IMR-90 (cell line): ENCODE measurements at regions not wholly inside any gene's neighbourhood (a gene's known extent, or its start where the extent isn't known, plus 50 kb on each side); places are given as distances from the start of the nearest gene placed in this dataset.

Experiments
- BHLHE40 ChIP-seq: fragments of 150-350 bp; IDR thresholded peaks from 2 replicates; pipeline ENCODE4 v1.6.1; 2016; ENCODE audit warnings: mild to moderate bottlenecking, low read depth, low read length
- MAFK ChIP-seq: IDR thresholded peaks from 2 replicates; pipeline ENCODE4 v1.6.1; 2012; ENCODE audit warnings: low read depth, low read length, improper control_type of control experiment
- MXI1 ChIP-seq: IDR thresholded peaks from 2 replicates; pipeline ENCODE4 v1.6.1; 2012; ENCODE audit warnings: low read depth, mild to moderate bottlenecking, low read length, moderate library complexity, borderline replicate concordance
- NFE2L2 ChIP-seq: fragments of 150-350 bp; IDR thresholded peaks from 2 replicates; pipeline ENCODE4 v1.6.1; 2016; ENCODE audit warnings: low read depth, mild to moderate bottlenecking, low read length
- POLR2A ChIP-seq: IDR thresholded peaks from 2 replicates; pipeline ENCODE4 v1.6.1; 2012; ENCODE audit warnings: mild to moderate bottlenecking, low read depth, low read length
- RFX5 ChIP-seq: IDR thresholded peaks from 2 replicates; pipeline ENCODE4 v1.8.0; 2012; ENCODE audit warnings: low read depth, mild to moderate bottlenecking, low read length, moderate library complexity
- SMC3 ChIP-seq: fragments of 150-350 bp; IDR thresholded peaks from 2 replicates; pipeline ENCODE4 v1.6.1; 2016; ENCODE audit warnings: low read depth, mild to moderate bottlenecking, antibody characterized with exemption, low read length, moderate library complexity
- USF2 ChIP-seq: fragments of 150-350 bp; IDR thresholded peaks from 2 replicates; pipeline ENCODE4 v1.6.1; 2017; ENCODE audit warnings: mild to moderate bottlenecking, antibody characterized with exemption, low read length, low read depth
- TF ChIP-seq, protein P1 (sequence below): conservative IDR thresholded peaks from 2 replicates; pipeline ENCODE4 v1.5.1; 2012; ENCODE audit warnings: mild to moderate bottlenecking, low read depth, low read length, improper control_type of control experiment

- no peak for TF ChIP-seq BHLHE40
- no peak for TF ChIP-seq NFE2L2
- TF ChIP-seq POLR2A: no peak
- TF ChIP-seq, protein P1, sequence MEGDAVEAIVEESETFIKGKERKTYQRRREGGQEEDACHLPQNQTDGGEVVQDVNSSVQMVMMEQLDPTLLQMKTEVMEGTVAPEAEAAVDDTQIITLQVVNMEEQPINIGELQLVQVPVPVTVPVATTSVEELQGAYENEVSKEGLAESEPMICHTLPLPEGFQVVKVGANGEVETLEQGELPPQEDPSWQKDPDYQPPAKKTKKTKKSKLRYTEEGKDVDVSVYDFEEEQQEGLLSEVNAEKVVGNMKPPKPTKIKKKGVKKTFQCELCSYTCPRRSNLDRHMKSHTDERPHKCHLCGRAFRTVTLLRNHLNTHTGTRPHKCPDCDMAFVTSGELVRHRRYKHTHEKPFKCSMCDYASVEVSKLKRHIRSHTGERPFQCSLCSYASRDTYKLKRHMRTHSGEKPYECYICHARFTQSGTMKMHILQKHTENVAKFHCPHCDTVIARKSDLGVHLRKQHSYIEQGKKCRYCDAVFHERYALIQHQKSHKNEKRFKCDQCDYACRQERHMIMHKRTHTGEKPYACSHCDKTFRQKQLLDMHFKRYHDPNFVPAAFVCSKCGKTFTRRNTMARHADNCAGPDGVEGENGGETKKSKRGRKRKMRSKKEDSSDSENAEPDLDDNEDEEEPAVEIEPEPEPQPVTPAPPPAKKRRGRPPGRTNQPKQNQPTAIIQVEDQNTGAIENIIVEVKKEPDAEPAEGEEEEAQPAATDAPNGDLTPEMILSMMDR: no peak
- TF ChIP-seq SMC3: no peak
- no peak for TF ChIP-seq MXI1
- no peak for TF ChIP-seq MAFK
- TF ChIP-seq USF2: no peak
- TF ChIP-seq RFX5: no peak
These were observed 702.4 kb downstream of the CPS1 start for GRCh38 chr2:211258646-211259335.
